IPS DF 6.9 (cell line): ENCODE measurements at regions not wholly inside any gene's neighbourhood (a gene's known extent, or its start where the extent isn't known, plus 50 kb on each side); places are given as distances from the start of the nearest gene placed in this dataset.

Source experiments
- DNase-seq: peaks from one replicate; pipeline ENCODE4 v3.0.0-alpha.2; 2013; ENCODE audit warnings: low read depth, low spot score
- H3K27ac ChIP-seq: one replicate; pipeline ENCODE4 v1.5.1; 2013; ENCODE audit warnings: low read length, control low read depth
- H3K27me3 ChIP-seq: 2 replicates; pipeline ENCODE4 v1.6.1; 2013; ENCODE audit warnings: mild to moderate bottlenecking, low read length; ENCODE audit not compliant: control insufficient read depth, insufficient read depth
- H3K36me3 ChIP-seq: 2 replicates; pipeline ENCODE4 v1.6.1; 2013; ENCODE audit warnings: low read length; ENCODE audit not compliant: control insufficient read depth, insufficient read depth
- H3K4me1 ChIP-seq: 2 replicates; pipeline ENCODE4 v1.6.1; 2013; ENCODE audit warnings: low read length; ENCODE audit not compliant: control insufficient read depth, insufficient read depth
- H3K4me3 ChIP-seq: 2 replicates; pipeline ENCODE4 v1.5.1; 2013; ENCODE audit warnings: mild to moderate bottlenecking, low read length
- H3K9me3 ChIP-seq: 2 replicates; pipeline ENCODE4 v1.6.1; 2013; ENCODE audit warnings: low read length, inconsistent platforms; ENCODE audit not compliant: control insufficient read depth, insufficient read depth
- WGBS: extraction: QIAGEN DNeasy Blood & Tissue Kit; methylation state at CpG from one replicate; pipeline ENCODE4 v1.1.7; 2013; ENCODE audit warnings: mixed read lengths, missing lambda C conversion rate; ENCODE audit not compliant: insufficient read length, insufficient coverage; 5-methylcytosine and 5-hydroxymethylcytosine counted together

- H3K4me3 ChIP-seq, result no peak overlapping the region
- WGBS, result no CpG with 5 or more reads among the region's 3 CpGs
- H3K27ac ChIP-seq, result no peak overlapping the region
- H3K9me3 ChIP-seq, result no peaks in the 10 kb centered on the region
- no peak for DNase-seq
- no peaks in the 10 kb centered on the region for H3K4me1 ChIP-seq
- no peaks in the 10 kb centered on the region for H3K36me3 ChIP-seq
- no peaks in the 10 kb centered on the region for H3K27me3 ChIP-seq
Measured at GRCh38 chr6:4703382-4703781, 72.8 kb upstream of the CDYL start.

GRCh38 chr6:4698901-4699659 is 77.1 kb upstream of the CDYL start:
- Histone ChIP-seq H3K27ac (no peak overlapping the region), H3K9me3 (no peaks in the 10 kb centered on the region), H3K36me3 (no peaks in the 10 kb centered on the region), H3K27me3 (no peaks in the 10 kb centered on the region), H3K4me1 (no peaks in the 10 kb centered on the region), H3K4me3 (no peak overlapping the region)
- DNase-seq, result no peak
- WGBS, result no CpG with 5 or more reads among the region's 3 CpGs

- WGBS, result no CpG with 5 or more reads among the region's 4 CpGs
- Histone ChIP-seq H3K4me1 (no peaks in the 10 kb centered on the region), H3K4me3 (no peak overlapping the region), H3K27me3 (no peaks in the 10 kb centered on the region), H3K9me3 (no peaks in the 10 kb centered on the region), H3K27ac (no peak overlapping the region), H3K36me3 (no peaks in the 10 kb centered on the region)
- no peak for DNase-seq
Measured at GRCh38 chr6:4693173-4693970, 82.8 kb upstream of the CDYL start.

GRCh38 chr6:4692664-4693063 is 83.5 kb upstream of the CDYL start:
- Histone ChIP-seq H3K36me3 (no peaks in the 10 kb centered on the region), H3K4me3 (no peak overlapping the region), H3K27ac (no peak overlapping the region), H3K27me3 (no peaks in the 10 kb centered on the region), H3K4me1 (no peaks in the 10 kb centered on the region), H3K9me3 (no peaks in the 10 kb centered on the region)
- WGBS, result no CpG with 5 or more reads among the region's 3 CpGs
- DNase-seq, result no peak

GRCh38 chr6:4687989-4688947 is 87.9 kb upstream of the CDYL start:
- Histone ChIP-seq H3K4me3 (no peak overlapping the region), H3K27ac (no peak overlapping the region), H3K36me3 (no peaks in the 10 kb centered on the region), H3K27me3 (no peaks in the 10 kb centered on the region), H3K4me1 (no peaks in the 10 kb centered on the region), H3K9me3 (no peaks in the 10 kb centered on the region)
- DNase-seq, result no peak
- WGBS, result no CpG with 5 or more reads among the region's 14 CpGs

GRCh38 chr6:4687656-4687988 is 88.6 kb upstream of the CDYL start:
- no peak overlapping the region for H3K4me3 ChIP-seq
- H3K27ac ChIP-seq, result no peak overlapping the region
- H3K9me3 ChIP-seq, result no peaks in the 10 kb centered on the region
- no peaks in the 10 kb centered on the region for H3K27me3 ChIP-seq
- no peak for DNase-seq
- no peaks in the 10 kb centered on the region for H3K4me1 ChIP-seq
- no peaks in the 10 kb centered on the region for H3K36me3 ChIP-seq

- H3K27ac ChIP-seq, result no peak overlapping the region
- H3K9me3 ChIP-seq, result no peaks in the 10 kb centered on the region
- no peak for DNase-seq
- WGBS, result no CpG with 5 or more reads among the region's 10 CpGs
- H3K4me3 ChIP-seq, result no peak overlapping the region
- no peaks in the 10 kb centered on the region for H3K27me3 ChIP-seq
- H3K36me3 ChIP-seq, result no peaks in the 10 kb centered on the region
- no peaks in the 10 kb centered on the region for H3K4me1 ChIP-seq
Measured at GRCh38 chr6:4682431-4683097, 93.6 kb upstream of the CDYL start.

- Histone ChIP-seq H3K36me3 (no peaks in the 10 kb centered on the region), H3K9me3 (no peaks in the 10 kb centered on the region), H3K4me1 (peaks cover 2% of the 10 kb centered on the region; the same call in 1 of the 2 replicates), H3K27ac (no peak overlapping the region), H3K27me3 (no peaks in the 10 kb centered on the region), H3K4me3 (no peak overlapping the region)
- no peak for DNase-seq
- no CpG with 5 or more reads among the region's 7 CpGs for WGBS
Measured at GRCh38 chr6:4678506-4679300, 97.5 kb upstream of the CDYL start.

- H3K9me3 ChIP-seq, result no peaks in the 10 kb centered on the region
- H3K4me3 ChIP-seq, result no peak overlapping the region
- no peaks in the 10 kb centered on the region for H3K27me3 ChIP-seq
- peaks cover 2% of the 10 kb centered on the region; the same call in 1 of the 2 replicates for H3K4me1 ChIP-seq
- WGBS, result no CpG with 5 or more reads among the region's 4 CpGs
- no peak for DNase-seq
- no peaks in the 10 kb centered on the region for H3K36me3 ChIP-seq
- no peak overlapping the region for H3K27ac ChIP-seq
Measured at GRCh38 chr6:4677751-4678065, 98.5 kb upstream of the CDYL start.
